K562 (cell line): ENCODE measurements at regions not wholly inside any gene's neighbourhood (a gene's known extent, or its start where the extent isn't known, plus 50 kb on each side); places are given as distances from the start of the nearest gene placed in this dataset.

Experiments used
- ATAC-seq: fragments of 200-7000 bp; cut with Tn5 transposase; 3 replicates; pipeline ENCODE4 v1.9.1; 2020; ENCODE audit warnings: moderate library complexity
- BruUV-seq: library from RNA; stranded (reverse); fragments of 400-500 nt; replicated peaks from 2 replicates; lab custom pipeline; 2021; lab: Mats Ljungman, UMichigan
- CTCF ChIA-PET: fragments of 300-600 bp; formaldehyde crosslinking; extraction: SDS; loops from one replicate; lab custom pipeline; 2021; ENCODE audit warnings: low intra/inter-chr PET ratio; lab: Yijun Ruan, JAX
- POLR2A ChIA-PET: fragments of 300-600, 350-650 bp; sonication (Branson Sonifier 250); formaldehyde crosslinking; extraction: SDS; loops from one replicate; lab custom pipeline; 2021; ENCODE audit warnings: antibody characterized with exemption, inconsistent platforms; lab: Yijun Ruan, JAX
- DNase-seq, 4 experiments: peaks; one replicate each; pipeline versions ENCODE4 v3.0.0 to v3.0.0-alpha.2; 2011 to 2018; ENCODE audit warnings: low spot score in 3 of 4, mixed read lengths in 3 of 4; ENCODE audit errors: extremely low read depth in 1 of 4
- FAIRE-seq: peaks from 2 replicates; lab custom pipeline; 2011; peaks lifted over from hg19 to GRCh38; lab: Jason Lieb, UNC
- H2AFZ ChIP-seq: 2 replicates; pipeline ENCODE4 v1.6.0; 2011; ENCODE audit warnings: low read depth, low read length, control low read depth, inconsistent platforms
- H3K27ac ChIP-seq: fragments of 200-600 bp; 3 replicates; pipeline ENCODE4 v1.8.0; 2011; ENCODE audit warnings: low read depth, mild to moderate bottlenecking, control low read depth, inconsistent platforms, low read length, moderate library complexity, mixed read lengths; ENCODE audit errors: extremely low read depth
- H3K27me3 ChIP-seq, 2 experiments: fragments of 300-600 bp in 1 of 2; 2 replicates in 1 of 2; 3 replicates in 1 of 2; pipeline versions ENCODE4 v1.6.0 to v1.8.0; 2011; ENCODE audit warnings: inconsistent platforms in 2 of 2, low read length in 2 of 2, mild to moderate bottlenecking in 1 of 2, mixed read lengths in 1 of 2, moderate library complexity in 1 of 2; ENCODE audit not compliant: control insufficient read depth in 2 of 2, insufficient read depth in 2 of 2
- H3K36me3 ChIP-seq: fragments of 300-600 bp; 3 replicates; pipeline ENCODE4 v1.8.0; 2011; ENCODE audit warnings: mild to moderate bottlenecking, low read length, inconsistent platforms; ENCODE audit not compliant: control insufficient read depth, insufficient read depth
- H3K4me1 ChIP-seq, 2 experiments: fragments of 200-600 bp in 1 of 2; replicated peaks in 1 of 2; 2 replicates in 1 of 2; 3 replicates in 1 of 2; pipeline versions ENCODE4 v1.5.1 to v1.8.0; 2011; ENCODE audit warnings: inconsistent platforms in 2 of 2, low read length in 2 of 2, mild to moderate bottlenecking in 1 of 2, mixed read lengths in 1 of 2, moderate library complexity in 1 of 2; ENCODE audit not compliant: control insufficient read depth in 2 of 2, insufficient read depth in 2 of 2
- H3K4me2 ChIP-seq: 2 replicates; pipeline ENCODE4 v1.6.1; 2011; ENCODE audit warnings: low read length, control low read depth, inconsistent platforms, mixed read lengths; ENCODE audit not compliant: insufficient read depth
- H3K4me3 ChIP-seq: fragments of 200-600 bp; sonication (generic), shearing (Covaris generic); 2 replicates; pipeline ENCODE4 v1.5.1; 2016; ENCODE audit warnings: control low read depth, inconsistent platforms
- H3K79me2 ChIP-seq: fragments of 200-600 bp; 3 replicates; pipeline ENCODE4 v1.8.0; 2011; ENCODE audit warnings: low read length, inconsistent platforms; ENCODE audit not compliant: control insufficient read depth, insufficient read depth
- H3K9ac ChIP-seq, 2 experiments: 2 replicates each; pipeline versions ENCODE4 v1.6.0 to v1.6.1; 2011; ENCODE audit warnings: low read depth in 2 of 2, low read length in 2 of 2, control low read depth in 1 of 2, inconsistent platforms in 1 of 2, mild to moderate bottlenecking in 1 of 2, mixed read lengths in 1 of 2; ENCODE audit not compliant: insufficient read depth in 1 of 2
- H3K9me1 ChIP-seq: one replicate; pipeline ENCODE4 v1.6.0; 2011; ENCODE audit warnings: inconsistent platforms, mild to moderate bottlenecking, low read length, moderate library complexity; ENCODE audit not compliant: control insufficient read depth, insufficient read depth
- H3K9me3 ChIP-seq: replicated peaks from 2 replicates; pipeline ENCODE4 v1.5.1; 2011; ENCODE audit warnings: low read depth, low read length, inconsistent platforms; ENCODE audit not compliant: control insufficient read depth, insufficient read depth
- H4K20me1 ChIP-seq: replicated peaks from 2 replicates; pipeline ENCODE4 v1.6.1; 2011; ENCODE audit warnings: low read length, inconsistent platforms, mixed read lengths; ENCODE audit not compliant: control insufficient read depth, insufficient read depth
- BCOR ChIP-seq: fragments of 450-650 bp; IDR thresholded peaks from 2 replicates; pipeline ENCODE4 v1.6.1; 2016
- CTBP1 ChIP-seq: fragments of 450-650 bp; IDR thresholded peaks from 2 replicates; pipeline ENCODE4 v1.6.1; 2016; ENCODE audit warnings: borderline replicate concordance
- HINFP ChIP-seq: fragments of 450-650 bp; conservative IDR thresholded peaks from 2 replicates; pipeline ENCODE4 v1.6.1; 2016; ENCODE audit warnings: missing genetic modification characterization, low read depth, mild to moderate bottlenecking, control low read depth, missing compliant biosample characterization
- HMGN3 ChIP-seq: IDR thresholded peaks from 2 replicates; pipeline ENCODE4 v1.6.1; 2011; ENCODE audit warnings: borderline replicate concordance, low read depth, mild to moderate bottlenecking, mixed read lengths, low read length; ENCODE audit not compliant: insufficient read length; ENCODE audit errors: extremely low read depth
- TAL1 ChIP-seq: fragments of 450-650 bp; IDR thresholded peaks from 2 replicates; pipeline ENCODE4 v1.6.1; 2016; ENCODE audit warnings: mild to moderate bottlenecking
- ZHX1 ChIP-seq: fragments of 150-350 bp; conservative IDR thresholded peaks from 2 replicates; pipeline ENCODE4 v1.6.1; 2014; ENCODE audit warnings: low read length
- WGBS: fragments of 100-300 bp; shearing (Covaris generic); methylation state at CpG from one replicate; pipeline ENCODE4 v1.1.6; 2016; ENCODE audit warnings: low coverage, mixed read lengths; ENCODE audit not compliant: insufficient coverage; ENCODE audit errors: missing lambda C conversion rate; 5-methylcytosine and 5-hydroxymethylcytosine counted together
- in situ Hi-C: fragments of 300-500 bp; cut with MboI; formaldehyde crosslinking; loops from 4 replicates; pipeline ENCODE4 v1.15.0; 2018; ENCODE audit warnings: inconsistent platforms, mixed read lengths
- intact Hi-C: fragments of 100-400 bp; cut with micrococcal nuclease; formaldehyde crosslinking; loops from 2 replicates; pipeline ENCODE4 v1.14.2; 2022

GRCh38 chr13:99063178-99063577 is 85.3 kb upstream of the DOCK9 start:
- Histone ChIP-seq H2AFZ (no peak overlapping the region), H3K9me3 (no peaks in the 10 kb centered on the region), H3K4me2 (no peak overlapping the region), H4K20me1 (no peaks in the 10 kb centered on the region), H3K36me3 (no peaks in the 10 kb centered on the region), H3K4me1 (peaks cover 18 to 56% of the 10 kb centered on the region in 2 experiments), H3K27me3 (no peaks in the 10 kb centered on the region), H3K9me1 (no peaks in the 10 kb centered on the region), H3K79me2 (peaks cover 40% of the 10 kb centered on the region), H3K4me3 (no peak overlapping the region), H3K9ac (no peak overlapping the region), H3K27ac (no peak overlapping the region)
- DNase-seq, result no peak
- ChIA-PET CTCF (no interaction called here), POLR2A (no interaction called here)
- WGBS, result 82% methylated on average over 7 of the region's 8 CpGs
- ATAC-seq, result no peak
- in situ Hi-C loops (no loop called here), intact Hi-C loops (no loop called here)
- TF ChIP-seq HMGN3 (no peak), ZHX1 (no peak), TAL1 (no peak), HINFP (tag) (no peak), CTBP1 (no peak), BCOR (no peak)
- no peak for FAIRE-seq
- BruUV-seq, result no TSS peak
